ENCODE measurements at regions not wholly inside any gene's neighbourhood (a gene's known extent, or its start where the extent isn't known, plus 50 kb on each side); places are given as distances from the start of the nearest gene placed in this dataset.

GRCh38 chr10:121221991-121222390 is 370.8 kb downstream of the WDR11 start:
- WGBS (ENCODE audit: low lambda C conversion rate): 26% methylated on average over 7 of the region's 8 CpGs
- ChIA-PET POLR2A (no interaction called here), CTCF (no interaction called here)
- Histone ChIP-seq H3K4me2 (no peak overlapping the region), H3K27ac (ENCODE audit: low read depth in 2 of 2, low read length in 1 of 2) (no peak overlapping the region), H3K79me2 (ENCODE audit: insufficient read depth) (no peaks in the 10 kb centered on the region), H2AFZ (ENCODE audit: low read depth) (no peak overlapping the region), H3K4me1 (ENCODE audit: control insufficient read depth in 1 of 2, insufficient read depth in 2 of 2, low read depth in 1 of 2, low read length in 1 of 2) (peaks cover 0 to 1% of the 10 kb centered on the region in 2 experiments; a peak in 1 of 4 replicates), H3K9me2 (no peaks in the 10 kb centered on the region), H3K9me3 (peaks cover 3% of the 10 kb centered on the region; the same call in 1 of the 2 replicates), H3K9ac (no peak overlapping the region), H4K20me1 (ENCODE audit: insufficient read depth) (no peaks in the 10 kb centered on the region), H3K27me3 (ENCODE audit: insufficient read depth) (no peaks in the 10 kb centered on the region), H3K36me3 (replicated peaks in 1 of 2; ENCODE audit: control insufficient read depth in 1 of 2, insufficient read depth in 2 of 2, low read length in 1 of 2) (no peaks in the 10 kb centered on the region), H3K4me3 (ENCODE audit: low read depth in 2 of 2, low read length in 1 of 2) (no peak overlapping the region), H3F3A (replicated peaks; ENCODE audit: insufficient read depth) (no peaks in the 10 kb centered on the region)
- no peak for DNase-seq
- no peak for TF ChIP-seq IRF3 (IDR thresholded peaks at IDR 0.05; ENCODE audit: low read depth, low read length)
- no peak for TF ChIP-seq NFIC (IDR thresholded peaks at IDR 0.05; ENCODE audit: borderline replicate concordance)

- H3K79me2 ChIP-seq (ENCODE audit: insufficient read depth): no peaks in the 10 kb centered on the region
- no peak overlapping the region for H3K4me2 ChIP-seq
- peaks cover 3% of the 10 kb centered on the region; the same call in 1 of the 2 replicates for H3K9me3 ChIP-seq
- TF ChIP-seq JUND (IDR thresholded peaks at IDR 0.05) (no peak), PBX3 (IDR thresholded peaks at IDR 0.05) (no peak), CTCF (IDR thresholded peaks at IDR 0.05) (no peak), REST (IDR thresholded peaks at IDR 0.05; ENCODE audit: low read depth, low read length) (no peak), MAX (IDR thresholded peaks at IDR 0.05; ENCODE audit: low read depth) (no peak), ZBTB33 (IDR thresholded peaks at IDR 0.05; ENCODE audit: borderline replicate concordance, low read depth) (no peak), SIN3A (IDR thresholded peaks at IDR 0.05; ENCODE audit: borderline replicate concordance, low read depth, low read length) (no peak), EZH2phosphoT487 (IDR thresholded peaks at IDR 0.05; ENCODE audit: borderline replicate concordance, low read depth) (no peak), FOXJ3 (CRISPR knock-in tag; IDR thresholded peaks at IDR 0.05) (no peak), FOXM1 (IDR thresholded peaks at IDR 0.05; ENCODE audit: low read depth) (no peak), CHD2 (IDR thresholded peaks at IDR 0.05; ENCODE audit: low read length, partially characterized antibody) (no peak)
- H3K9me2 ChIP-seq: no peaks in the 10 kb centered on the region
- no peaks in the 10 kb centered on the region for H3K27me3 ChIP-seq (ENCODE audit: insufficient read depth)
- H3K36me3 ChIP-seq (replicated peaks in 1 of 2; ENCODE audit: control insufficient read depth in 1 of 2, insufficient read depth in 2 of 2, low read length in 1 of 2): no peaks in the 10 kb centered on the region
- H2AFZ ChIP-seq (ENCODE audit: low read depth): no peak overlapping the region
- no peaks in the 10 kb centered on the region for H4K20me1 ChIP-seq (ENCODE audit: insufficient read depth)
- DNase-seq: no peak
- POLR2A ChIA-PET: interaction anchor here (0.6 kb wide), 1 partner anchor 35 kb away, joined by 3 read pairs; no protein-coding TSS in a partner anchor
- CTCF ChIA-PET: interaction anchor here (0.9 kb wide), 2 partner anchors 9 to 12 kb away, joined by 3 to 4 read pairs; no protein-coding TSS in a partner anchor
- 23% methylated on average over 2 of the region's 2 CpGs for WGBS (ENCODE audit: low lambda C conversion rate)
- no peak overlapping the region for H3K27ac ChIP-seq (ENCODE audit: low read depth in 2 of 2, low read length in 1 of 2)
- no peak overlapping the region for H3K9ac ChIP-seq
- no peaks in the 10 kb centered on the region for H3F3A ChIP-seq (replicated peaks; ENCODE audit: insufficient read depth)
- H3K4me3 ChIP-seq (ENCODE audit: low read depth in 2 of 2, low read length in 1 of 2): no peak overlapping the region
- H3K4me1 ChIP-seq (ENCODE audit: control insufficient read depth in 1 of 2, insufficient read depth in 2 of 2, low read depth in 1 of 2, low read length in 1 of 2): no peaks in the 10 kb centered on the region; a peak in 1 of 4 replicates
Observed at GRCh38 chr10:121222842-121223241, 371.7 kb downstream of the WDR11 start.

Measured in SK-N-SH (cell line).